Pancreas (tissue), 10 donors: ENCODE measurements at regions not wholly inside any gene's neighbourhood (a gene's known extent, or its start where the extent isn't known, plus 50 kb on each side); places are given as distances from the start of the nearest gene placed in this dataset.
"Not testable (repeated sequence)": the region's sequence is repeated elsewhere in the genome, so short reads cannot be mapped to it uniquely, and the experiment has no call there.

Experiments
- ATAC-seq, 4 donors: fragments of 200-7000 bp; cut with Tn5 transposase; one replicate each; pipeline versions ENCODE4 v1.8.0 to v1.9.1; 2020; ENCODE audit warnings: mild to moderate bottlenecking in 4 of 4, moderate library complexity in 4 of 4
- DNase-seq, 6 donors: peaks; one replicate each; pipeline ENCODE4 v3.0.0-alpha.2; 2020
- FAIRE-seq: peaks from 2 replicates; lab custom pipeline; 2012; peaks lifted over from hg19 to GRCh38; lab: Jason Lieb, UNC
- H3K27ac ChIP-seq, 4 donors: fragments of 200-600 bp; sonication (generic); 1 replicate in 3 of 4; 2 replicates in 1 of 4; pipeline versions ENCODE4 v1.5.0 to v1.8.0; 2020
- H3K27me3 ChIP-seq, 4 donors: fragments of 200-600 bp; one replicate each; pipeline ENCODE4 v1.8.0; 2021
- H3K36me3 ChIP-seq, 3 donors: fragments of 200-600 bp; sonication (generic) in 1 of 3; one replicate each; pipeline versions ENCODE4 v1.5.0 to v1.8.0; 2020 to 2021
- H3K4me1 ChIP-seq, 3 donors: fragments of 200-600 bp; one replicate each; pipeline ENCODE4 v1.8.0; 2021
- H3K4me3 ChIP-seq, 4 donors: fragments of 200-600 bp; sonication (generic) in 2 of 4; one replicate each; pipeline versions ENCODE4 v1.5.0 to v1.8.0; 2020 to 2021
- H3K9me3 ChIP-seq, 4 donors: fragments of 200-600 bp; one replicate each; pipeline ENCODE4 v1.8.0; 2021
- WGBS, 2 donors: extraction: QIAGEN DNeasy Blood & Tissue Kit; methylation state at CpG; one replicate each; pipeline ENCODE4 v1.1.7; 2013; 5-methylcytosine and 5-hydroxymethylcytosine counted together
- intact Hi-C, 3 donors: fragments of 100-400 bp; cut with DNase I; formaldehyde crosslinking; loops; one replicate each; pipeline versions ENCODE4 v1.11.1 to v1.14.2; 2022
- TF ChIP-seq, protein P1 (sequence below), 4 donors: fragments of 200-600 bp; sonication (generic) in 3 of 4; IDR thresholded peaks; one replicate each; pipeline versions ENCODE4 v1.5.0 to v1.8.0; 2021; ENCODE audit warnings: antibody characterized with exemption in 4 of 4
- donor health status: healthy with polysubstance abuse.
- donor health status: DM: no; HTN: no; CAD: no; lungs with moderate emphysema.
- donor health status: DM: no; HTN: no; CAD: no.
- donor health status: control.
- donor health status: control.
- donor health status: Bipolar disorder and iron deficiency.
- donor health status: DM: yes; HTN: yes; CAD: no.
- donor health status: DM: no; HTN: no; CAD: no.
- donor health status: DM: no; HTN: no; CAD: no.
- donor health status: DM: yes; HTN: yes; CAD: no.

DNA sequence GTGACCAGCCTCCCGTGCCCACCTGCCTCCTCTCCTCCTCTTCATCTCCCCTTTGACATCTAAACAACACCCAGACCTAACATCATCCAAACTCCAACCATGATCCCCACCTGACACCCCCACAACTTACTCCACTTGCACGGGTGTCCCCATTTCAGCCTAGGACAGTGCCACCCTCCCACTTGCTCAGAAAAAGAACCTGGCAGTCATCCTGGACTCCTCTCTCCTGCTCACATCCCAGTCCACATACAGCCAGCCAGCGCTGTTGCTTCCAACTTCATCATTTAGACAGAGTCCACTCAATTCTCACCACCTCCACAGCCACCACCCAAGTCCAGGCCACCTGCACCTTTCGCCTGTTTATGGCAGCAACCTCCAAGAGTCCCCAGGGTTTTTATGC, 485.7 kb downstream of the MN1 start:
- Histone ChIP-seq H3K9me3 (no peaks in the 10 kb centered on the region), H3K27ac (no peak overlapping the region), H3K4me1 (peaks cover 0 to 11% (median 5%) of the 10 kb centered on the region in 3 donors), H3K36me3 (no peaks in the 10 kb centered on the region), H3K27me3 (no peaks in the 10 kb centered on the region), H3K4me3 (no peak overlapping the region)
- ATAC-seq (no peak), DNase-seq (no peak), FAIRE-seq (no peak)
- TF ChIP-seq, protein P1, sequence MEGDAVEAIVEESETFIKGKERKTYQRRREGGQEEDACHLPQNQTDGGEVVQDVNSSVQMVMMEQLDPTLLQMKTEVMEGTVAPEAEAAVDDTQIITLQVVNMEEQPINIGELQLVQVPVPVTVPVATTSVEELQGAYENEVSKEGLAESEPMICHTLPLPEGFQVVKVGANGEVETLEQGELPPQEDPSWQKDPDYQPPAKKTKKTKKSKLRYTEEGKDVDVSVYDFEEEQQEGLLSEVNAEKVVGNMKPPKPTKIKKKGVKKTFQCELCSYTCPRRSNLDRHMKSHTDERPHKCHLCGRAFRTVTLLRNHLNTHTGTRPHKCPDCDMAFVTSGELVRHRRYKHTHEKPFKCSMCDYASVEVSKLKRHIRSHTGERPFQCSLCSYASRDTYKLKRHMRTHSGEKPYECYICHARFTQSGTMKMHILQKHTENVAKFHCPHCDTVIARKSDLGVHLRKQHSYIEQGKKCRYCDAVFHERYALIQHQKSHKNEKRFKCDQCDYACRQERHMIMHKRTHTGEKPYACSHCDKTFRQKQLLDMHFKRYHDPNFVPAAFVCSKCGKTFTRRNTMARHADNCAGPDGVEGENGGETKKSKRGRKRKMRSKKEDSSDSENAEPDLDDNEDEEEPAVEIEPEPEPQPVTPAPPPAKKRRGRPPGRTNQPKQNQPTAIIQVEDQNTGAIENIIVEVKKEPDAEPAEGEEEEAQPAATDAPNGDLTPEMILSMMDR (IDR thresholded peaks at IDR 0.05): no peak
- intact Hi-C loops: no loop called here
- 94 to 96% methylated on average over 4 of the region's 4 CpGs for WGBS, 2 donors

DNA sequence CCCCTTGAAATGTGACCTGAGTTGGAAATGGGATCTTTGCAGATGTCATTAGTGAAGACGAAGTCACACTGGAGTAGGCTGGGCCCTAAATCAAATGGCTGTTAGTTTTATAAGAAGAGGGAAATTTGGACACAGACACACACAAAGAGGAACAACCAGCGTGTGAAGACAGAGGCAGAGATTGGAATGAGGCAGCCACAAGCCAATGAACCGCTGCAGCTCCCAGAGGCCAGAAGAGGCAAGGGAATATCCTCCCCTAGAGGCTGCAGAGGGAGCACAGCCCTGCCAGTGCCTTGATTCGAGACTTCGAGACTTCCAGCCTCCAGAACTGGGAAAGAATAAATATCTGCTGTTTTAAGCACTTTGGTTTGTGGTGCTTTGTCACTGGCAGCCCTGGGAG, 484.5 kb downstream of the MN1 start:
- no peak for FAIRE-seq
- H3K36me3 ChIP-seq: no peaks in the 10 kb centered on the region
- TF ChIP-seq, protein P1 (IDR thresholded peaks at IDR 0.05): no peak
- no peaks in the 10 kb centered on the region for H3K9me3 ChIP-seq
- H3K27ac ChIP-seq: no peak overlapping the region
- 89 to 93% methylated on average over 5 of the region's 5 CpGs for WGBS, 2 donors
- ATAC-seq: no peak
- intact Hi-C loops: no loop called here
- peaks cover 0 to 11% (median 5%) of the 10 kb centered on the region in 3 donors for H3K4me1 ChIP-seq
- DNase-seq: no peak
- no peak overlapping the region for H3K4me3 ChIP-seq
- no peaks in the 10 kb centered on the region for H3K27me3 ChIP-seq

- Histone ChIP-seq H3K4me3 (no peak overlapping the region), H3K9me3 (no peaks in the 10 kb centered on the region), H3K27ac (no peak overlapping the region), H3K27me3 (peaks cover 0 to 2% (median 0%) of the 10 kb centered on the region in 4 donors), H3K4me1 (peaks cover 0 to 11% (median 5%) of the 10 kb centered on the region in 3 donors), H3K36me3 (no peaks in the 10 kb centered on the region)
- FAIRE-seq (no peak), DNase-seq (no peak), ATAC-seq (no peak)
- TF ChIP-seq, protein P1 (IDR thresholded peaks at IDR 0.05): no peak
- WGBS, 2 donors: 69 to 79% methylated on average over 15 of the region's 15 CpGs
- intact Hi-C loops: no loop called here
Measured at GRCh38 chr22:27317971-27318428, 483.6 kb downstream of the MN1 start.

DNA sequence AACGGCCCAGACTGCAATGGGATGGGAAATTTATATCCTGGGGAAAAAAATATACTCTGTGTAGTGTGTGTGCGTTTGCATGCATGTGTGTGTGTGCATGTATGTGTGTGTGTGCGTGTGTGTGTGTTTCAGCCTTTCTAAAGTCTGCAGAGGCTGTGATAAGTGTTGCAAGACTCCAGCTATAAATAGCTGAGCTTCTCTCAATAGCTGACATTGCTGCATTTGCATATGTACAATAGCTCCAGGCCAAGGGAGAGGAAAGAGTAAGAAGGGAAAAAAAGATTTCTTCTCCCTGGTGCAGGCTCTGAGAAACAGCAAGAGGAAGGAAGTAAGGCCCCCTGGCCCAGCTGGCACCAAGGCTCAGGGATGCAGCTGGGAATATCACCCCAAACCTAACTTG, 483.0 kb downstream of the MN1 start:
- FAIRE-seq (no peak), ATAC-seq (peak in 2 of 4 donors; percentile 9 to 34), DNase-seq (no peak)
- Histone ChIP-seq H3K9me3 (no peaks in the 10 kb centered on the region), H3K27me3 (peaks cover 0 to 7% (median 0%) of the 10 kb centered on the region in 4 donors), H3K36me3 (no peaks in the 10 kb centered on the region), H3K4me3 (no peak overlapping the region), H3K4me1 (peaks cover 0 to 10% (median 4%) of the 10 kb centered on the region in 3 donors), H3K27ac (no peak overlapping the region)
- intact Hi-C loops: no loop called here
- TF ChIP-seq, protein P1 (IDR thresholded peaks at IDR 0.05): no peak
- WGBS, 2 donors: 33 to 46% methylated on average over 3 of the region's 3 CpGs

- no peak for ATAC-seq
- TF ChIP-seq, protein P1 (IDR thresholded peaks at IDR 0.05): no peak
- intact Hi-C loops: no loop called here
Measured at GRCh38 chr22:27323661-27324060, 477.9 kb downstream of the MN1 start.

DNA sequence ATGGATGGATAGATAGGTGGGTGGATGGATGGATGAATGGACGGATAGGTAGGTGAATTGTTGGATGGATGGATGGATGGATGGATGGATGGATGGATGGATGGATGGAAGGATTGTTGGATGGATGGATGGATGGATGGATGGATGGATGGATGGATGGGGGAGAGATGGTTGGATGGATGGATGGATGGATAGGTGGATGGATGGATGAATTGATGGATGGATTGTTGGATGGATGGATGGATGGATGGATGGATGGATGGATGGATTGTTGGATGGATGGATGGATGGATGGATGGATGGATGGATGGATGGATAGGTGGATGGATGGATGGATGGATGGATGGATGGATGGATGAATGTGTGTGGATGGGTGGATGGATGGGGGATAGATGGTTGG, 476.6 kb downstream of the MN1 start:
- intact Hi-C loops: not testable (repeated sequence)

More at GRCh38 chr22:27323661-27324060, 477.9 kb downstream of the MN1 start:
- Histone ChIP-seq H3K4me3 (no peak overlapping the region), H3K27me3 (peaks cover 0 to 7% (median 0%) of the 10 kb centered on the region in 4 donors), H3K9me3 (no peaks in the 10 kb centered on the region), H3K27ac (no peak overlapping the region), H3K4me1 (no peaks in the 10 kb centered on the region), H3K36me3 (no peaks in the 10 kb centered on the region)
- no peak for DNase-seq
- FAIRE-seq: no peak
- WGBS, 2 donors: 21 to 27% methylated on average over 15 of the region's 15 CpGs

More for the DNA sequence above, 476.6 kb downstream of the MN1 start:
- not testable (repeated sequence) for H3K4me3 ChIP-seq, ATAC-seq, H3K27ac ChIP-seq, H3K36me3 ChIP-seq, H3K27me3 ChIP-seq, H3K9me3 ChIP-seq, FAIRE-seq, H3K4me1 ChIP-seq, DNase-seq
- WGBS, 2 donors: 70 to 73% methylated on average over 1 of the region's 1 CpG
